HUDEP-2 (cell line): ENCODE measurements at regions not wholly inside any gene's neighbourhood (a gene's known extent, or its start where the extent isn't known, plus 50 kb on each side); places are given as distances from the start of the nearest gene placed in this dataset.

Source experiments
- DNase-seq, 76 experiments: peaks; one replicate each; lab custom pipeline; 2025; ENCODE audit not compliant: unreplicated experiment in 76 of 76; lab: John Stamatoyannopoulos, UW

- DNase-seq: no peak
Measured at GRCh38 chr1:95415146-95415545, 181.1 kb downstream of the RWDD3 start.

- DNase-seq: no peak
Measured at GRCh38 chr1:95426772-95427171, 192.8 kb downstream of the RWDD3 start.

- DNase-seq: no peak
Measured at GRCh38 chr1:95427525-95427924, 193.5 kb downstream of the RWDD3 start.

- DNase-seq: no peak
Measured at GRCh38 chr1:95431235-95431634, 197.2 kb downstream of the RWDD3 start.

- no peak for DNase-seq
Measured at GRCh38 chr1:95435611-95436010, 201.6 kb downstream of the RWDD3 start.

GRCh38 chr1:95437011-95437410 lies 203.0 kb downstream of the RWDD3 start:
- no peak for DNase-seq

GRCh38 chr1:95437781-95438180 lies 203.8 kb downstream of the RWDD3 start:
- no peak for DNase-seq

- DNase-seq: no peak
Measured at GRCh38 chr1:95438218-95438948, 204.4 kb downstream of the RWDD3 start.

- no peak for DNase-seq
Measured at GRCh38 chr1:95440511-95440910, 206.5 kb downstream of the RWDD3 start.

- DNase-seq: no peak
Measured at GRCh38 chr1:95449516-95449915, 215.5 kb downstream of the RWDD3 start.

GRCh38 chr1:95451054-95451453 lies 217.0 kb downstream of the RWDD3 start:
- DNase-seq: peak in 19 of 76 experiments; percentile 0 to 49 (median 12)

- DNase-seq: no peak
Measured at GRCh38 chr1:95451904-95452303, 217.9 kb downstream of the RWDD3 start.

- DNase-seq: no peak
Measured at GRCh38 chr1:95453053-95453452, 219.0 kb downstream of the RWDD3 start.

GRCh38 chr1:95467036-95467435 lies 233.0 kb downstream of the RWDD3 start:
- no peak for DNase-seq

- DNase-seq: no peak
Measured at GRCh38 chr1:95475686-95476457, 241.9 kb downstream of the RWDD3 start.

- no peak for DNase-seq
Measured at GRCh38 chr1:95496307-95496706, 262.3 kb downstream of the RWDD3 start.

- peak in 1 of 76 experiments; percentile 0 for DNase-seq
Measured at GRCh38 chr1:95496773-95497172, 262.8 kb downstream of the RWDD3 start.

GRCh38 chr1:95497566-95497965 lies 263.6 kb downstream of the RWDD3 start:
- no peak for DNase-seq

- no peak for DNase-seq
Measured at GRCh38 chr1:95503278-95504030, 269.4 kb downstream of the RWDD3 start.

- DNase-seq: no peak
Measured at GRCh38 chr1:95504321-95504720, 270.3 kb downstream of the RWDD3 start.

GRCh38 chr1:95506736-95507414 lies 272.9 kb downstream of the RWDD3 start:
- DNase-seq: no peak
